ENCODE measurements at regions not wholly inside any gene's neighbourhood (a gene's known extent, or its start where the extent isn't known, plus 50 kb on each side); places are given as distances from the start of the nearest gene placed in this dataset.

DNA sequence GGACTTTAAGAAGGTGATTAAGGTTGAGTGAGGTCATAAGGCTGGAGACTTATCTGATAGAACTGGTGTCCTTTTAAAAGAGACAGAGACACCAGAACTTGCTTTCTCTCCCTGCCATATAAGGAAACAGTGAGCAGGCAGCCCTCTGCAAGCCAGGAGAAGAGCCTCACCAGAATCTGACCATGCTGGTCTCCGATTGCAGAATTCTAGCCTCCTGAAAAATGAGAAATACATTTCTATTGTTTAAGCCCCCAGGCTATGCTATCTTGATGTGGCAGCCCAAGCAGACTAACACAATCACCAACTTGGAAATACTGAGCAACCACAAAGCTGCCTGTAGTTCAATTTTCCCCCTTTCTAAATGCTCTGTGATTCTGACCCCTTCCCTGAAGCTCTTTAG is 161.4 kb upstream of the RARB start:
- H3K27ac ChIP-seq = no peak overlapping the region
- H3K4me1 ChIP-seq = no peaks in the 10 kb centered on the region
- H3K4me3 ChIP-seq = no peak overlapping the region
- H3K36me3 ChIP-seq = no peaks in the 10 kb centered on the region
- no peak for TF ChIP-seq CTCF (IDR thresholded peaks at IDR 0.05)
- no peak for DNase-seq (ENCODE audit: low spot score in 2 of 2)
- intact Hi-C loops (cut with DNase I) = no loop called here
- H3K27me3 ChIP-seq = no peaks in the 10 kb centered on the region
- H3K9me3 ChIP-seq = no peaks in the 10 kb centered on the region

DNA sequence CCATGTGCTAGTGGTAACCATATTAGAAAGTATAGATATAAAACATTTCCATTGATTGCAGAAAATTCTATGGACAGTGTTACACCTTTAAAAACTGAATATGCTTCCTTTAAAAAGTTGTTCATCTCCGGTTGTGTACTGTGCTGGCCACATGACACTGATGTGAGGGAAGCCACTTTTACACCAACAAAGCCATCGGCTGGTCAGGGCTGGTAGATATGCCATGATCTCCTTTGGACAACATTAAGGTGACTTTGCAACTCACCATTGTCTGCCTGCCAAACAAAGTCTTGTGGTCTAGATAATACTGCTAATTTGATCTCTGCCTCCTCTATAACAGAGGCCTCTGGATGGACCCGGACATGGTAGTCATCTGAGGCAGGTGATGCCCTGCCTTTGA is 156.0 kb upstream of the RARB start:
- intact Hi-C loops (cut with DNase I) = no loop called here
- Histone ChIP-seq H3K27ac (no peak overlapping the region), H3K4me1 (no peaks in the 10 kb centered on the region), H3K36me3 (no peaks in the 10 kb centered on the region), H3K27me3 (no peaks in the 10 kb centered on the region), H3K9me3 (no peaks in the 10 kb centered on the region), H3K4me3 (no peak overlapping the region)
- no peak for TF ChIP-seq CTCF (IDR thresholded peaks at IDR 0.05)
- DNase-seq (ENCODE audit: low spot score in 2 of 2) = no peak

DNA sequence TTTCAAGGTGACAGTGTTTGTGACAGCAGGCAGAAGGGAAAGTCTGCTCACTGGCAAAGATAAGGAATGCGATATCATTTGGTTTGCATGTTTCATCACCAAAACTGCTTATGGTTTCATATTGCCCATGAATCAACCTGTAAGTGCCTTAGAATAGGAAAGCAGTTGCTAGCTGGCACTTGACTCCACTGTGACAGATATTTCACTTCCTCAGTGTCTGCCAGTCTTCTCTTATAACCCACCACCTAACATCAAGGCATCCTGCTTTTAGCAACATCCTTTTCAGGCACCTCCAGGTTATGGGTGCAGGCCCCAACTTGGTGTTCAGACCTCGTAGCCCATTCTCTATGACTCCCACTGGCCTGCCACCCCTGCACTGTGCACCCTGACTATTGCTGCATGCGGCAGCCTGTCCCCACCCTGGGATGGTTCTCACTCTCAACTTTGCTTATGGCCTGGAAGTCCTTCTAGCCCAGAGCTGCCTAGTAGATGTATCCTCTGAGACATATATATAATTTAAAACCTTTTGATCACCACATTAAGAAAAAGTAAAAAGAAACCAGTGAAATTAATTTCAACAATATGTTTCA is 154.4 kb upstream of the RARB start:
- H3K9me3 ChIP-seq = no peaks in the 10 kb centered on the region
- no peaks in the 10 kb centered on the region for H3K4me1 ChIP-seq
- TF ChIP-seq CTCF (IDR thresholded peaks at IDR 0.05) = no peak
- no peaks in the 10 kb centered on the region for H3K27me3 ChIP-seq
- intact Hi-C loops (cut with DNase I) = no loop called here
- no peaks in the 10 kb centered on the region for H3K36me3 ChIP-seq
- H3K4me3 ChIP-seq = no peak overlapping the region
- H3K27ac ChIP-seq = no peak overlapping the region
- no peak for DNase-seq (ENCODE audit: low spot score in 2 of 2)

GRCh38 chr3:25277503-25277902 is 150.6 kb upstream of the RARB start:
- Histone ChIP-seq H3K4me3 (no peak overlapping the region), H3K27ac (no peak overlapping the region), H3K9me3 (no peaks in the 10 kb centered on the region), H3K36me3 (no peaks in the 10 kb centered on the region), H3K4me1 (no peaks in the 10 kb centered on the region), H3K27me3 (no peaks in the 10 kb centered on the region)
- TF ChIP-seq CTCF (IDR thresholded peaks at IDR 0.05) = no peak
- DNase-seq (ENCODE audit: low spot score in 2 of 2) = no peak
- intact Hi-C loops (cut with DNase I) = no loop called here

- no peak for DNase-seq (ENCODE audit: low spot score in 2 of 2)
- no peak for TF ChIP-seq CTCF (IDR thresholded peaks at IDR 0.05)
- Histone ChIP-seq H3K27ac (no peak overlapping the region), H3K36me3 (no peaks in the 10 kb centered on the region), H3K4me1 (no peaks in the 10 kb centered on the region), H3K27me3 (no peaks in the 10 kb centered on the region), H3K9me3 (no peaks in the 10 kb centered on the region), H3K4me3 (no peak overlapping the region)
- intact Hi-C loops (cut with DNase I) = no loop called here
Observed at GRCh38 chr3:25281041-25281731, 146.9 kb upstream of the RARB start.

All from ascending aorta (tissue), 2 donors.